ENCODE measurements at regions not wholly inside any gene's neighbourhood (a gene's known extent, or its start where the extent isn't known, plus 50 kb on each side); places are given as distances from the start of the nearest gene placed in this dataset.

- Histone ChIP-seq H3K4me3 (ENCODE audit: low read depth in 2 of 2, low read length in 2 of 2) (no peak overlapping the region), H3K27me3 (ENCODE audit: control insufficient read depth, insufficient read depth, low read length) (no peaks in the 10 kb centered on the region), H3K9me3 (ENCODE audit: control insufficient read depth, insufficient read depth, low read depth, low read length) (no peaks in the 10 kb centered on the region), H3K4me1 (ENCODE audit: control insufficient read depth, insufficient read depth, low read length) (no peaks in the 10 kb centered on the region), H3K27ac (ENCODE audit: low read length) (no peak overlapping the region), H3K36me3 (ENCODE audit: control insufficient read depth, insufficient read depth, low read length) (no peaks in the 10 kb centered on the region)
- no TSS peak for BruUV-seq (replicated peaks)
- intact Hi-C loops (cut with micrococcal nuclease; ENCODE audit: unreplicated experiment) (no loop called here), in situ Hi-C loops (cut with HindIII; ENCODE audit: low pct_unique_long_range_greater_than_20kb, low sequenced_read_pairs) (no loop called here)
- DNase-seq (ENCODE audit: low read depth, low spot score) = no peak
- ChIA-PET CTCF (no interaction called here), POLR2A (no interaction called here)
- ATAC-seq = no peak
- TF ChIP-seq CTCF (IDR thresholded peaks at IDR 0.05) (no peak), POLR2AphosphoS5 (IDR thresholded peaks at IDR 0.05; ENCODE audit: low read depth, low read length) (no peak), REST (IDR thresholded peaks at IDR 0.05; ENCODE audit: insufficient read depth in 1 of 2, low read depth in 2 of 2, low read length in 1 of 2) (no peak), SIN3A (IDR thresholded peaks at IDR 0.05; ENCODE audit: borderline replicate concordance, insufficient read depth, low read depth, low read length) (no peak), TCF7L2 (IDR thresholded peaks at IDR 0.05; ENCODE audit: low read depth, low read length) (no peak)
These were observed 485.7 kb downstream of the TXNL1 start for GRCh38 chr18:56152551-56153310.

GRCh38 chr18:56148373-56148772 lies 490.0 kb downstream of the TXNL1 start:
- DNase-seq (ENCODE audit: low read depth, low spot score) = no peak
- no peaks in the 10 kb centered on the region for H3K27me3 ChIP-seq (ENCODE audit: control insufficient read depth, insufficient read depth, low read length)
- ATAC-seq = no peak
- no peaks in the 10 kb centered on the region for H3K9me3 ChIP-seq (ENCODE audit: control insufficient read depth, insufficient read depth, low read depth, low read length)
- BruUV-seq (replicated peaks) = no TSS peak
- no peaks in the 10 kb centered on the region for H3K36me3 ChIP-seq (ENCODE audit: control insufficient read depth, insufficient read depth, low read length)
- ChIA-PET CTCF (no interaction called here), POLR2A (no interaction called here)
- no peak overlapping the region for H3K4me3 ChIP-seq (ENCODE audit: low read depth in 2 of 2, low read length in 2 of 2)
- in situ Hi-C loops (cut with HindIII; ENCODE audit: low pct_unique_long_range_greater_than_20kb, low sequenced_read_pairs) = no loop called here
- intact Hi-C loops (cut with micrococcal nuclease; ENCODE audit: unreplicated experiment) = no loop called here
- H3K27ac ChIP-seq (ENCODE audit: low read length) = no peak overlapping the region
- H3K4me1 ChIP-seq (ENCODE audit: control insufficient read depth, insufficient read depth, low read length) = no peaks in the 10 kb centered on the region
- TF ChIP-seq REST (IDR thresholded peaks at IDR 0.05; ENCODE audit: insufficient read depth in 1 of 2, low read depth in 2 of 2, low read length in 1 of 2) = no peak
- TF ChIP-seq TCF7L2 (IDR thresholded peaks at IDR 0.05; ENCODE audit: low read depth, low read length) = no peak
- no peak for TF ChIP-seq SIN3A (IDR thresholded peaks at IDR 0.05; ENCODE audit: borderline replicate concordance, insufficient read depth, low read depth, low read length)
- no peak for TF ChIP-seq POLR2AphosphoS5 (IDR thresholded peaks at IDR 0.05; ENCODE audit: low read depth, low read length)
- TF ChIP-seq CTCF (IDR thresholded peaks at IDR 0.05) = no peak

All from Panc1 (cell line).